SK-N-SH (cell line): ENCODE measurements at regions not wholly inside any gene's neighbourhood (a gene's known extent, or its start where the extent isn't known, plus 50 kb on each side); places are given as distances from the start of the nearest gene placed in this dataset.

ENCODE experiments used
- CTCF ChIA-PET: fragments of 300-600, 350-600 bp; formaldehyde crosslinking; extraction: SDS; loops from one replicate; lab custom pipeline; 2021; lab: Yijun Ruan, JAX
- POLR2A ChIA-PET: fragments of 350-600 bp; sonication (Branson Sonifier 250); formaldehyde crosslinking; extraction: SDS; loops from one replicate; lab custom pipeline; 2020; ENCODE audit warnings: antibody characterized with exemption, inconsistent platforms; lab: Yijun Ruan, JAX
- DNase-seq: peaks from one replicate; pipeline ENCODE4 v3.0.0; 2012
- H2AFZ ChIP-seq: fragments of 200-600 bp; sonication (generic); 2 replicates; pipeline ENCODE4 v1.8.1; 2016; ENCODE audit warnings: antibody characterized with exemption, mild to moderate bottlenecking, low read depth
- H3F3A ChIP-seq: fragments of 200-600 bp; sonication (generic); replicated peaks from 2 replicates; pipeline ENCODE3; 2016; ENCODE audit warnings: antibody characterized with exemption, mild to moderate bottlenecking; ENCODE audit not compliant: insufficient read depth
- H3K27ac ChIP-seq, 2 experiments: fragments of 200-500 bp in 1 of 2; fragments of 200-600 bp in 1 of 2; sonication (Bioruptor generic) in 1 of 2; sonication (generic), shearing (Covaris generic) in 1 of 2; 2 replicates each; pipeline versions ENCODE4 v1.5.1 to v1.6.1; 2014 to 2016; ENCODE audit warnings: low read depth in 2 of 2, inconsistent platforms in 1 of 2, low read length in 1 of 2, mild to moderate bottlenecking in 1 of 2, mixed read lengths in 1 of 2
- H3K27me3 ChIP-seq: fragments of 200-600 bp; sonication (generic), shearing (Covaris generic); 2 replicates; pipeline ENCODE4 v1.6.1; 2016; ENCODE audit warnings: mixed run types; ENCODE audit not compliant: insufficient read depth
- H3K36me3 ChIP-seq, 2 experiments: fragments of 200-500 bp in 1 of 2; fragments of 200-600 bp in 1 of 2; sonication (Bioruptor generic) in 1 of 2; sonication (generic) in 1 of 2; replicated peaks in 1 of 2; 2 replicates each; pipeline versions ENCODE3 to v1.5.1; 2014 to 2016; ENCODE audit warnings: low read length in 1 of 2, mild to moderate bottlenecking in 1 of 2; ENCODE audit not compliant: insufficient read depth in 2 of 2, control insufficient read depth in 1 of 2
- H3K4me1 ChIP-seq, 2 experiments: fragments of 200-500 bp in 1 of 2; fragments of 200-600 bp in 1 of 2; sonication (Bioruptor generic) in 1 of 2; sonication (generic), shearing (Covaris generic) in 1 of 2; 2 replicates each; pipeline versions ENCODE4 v1.5.1 to v1.6.1; 2014 to 2016; ENCODE audit warnings: low read depth in 1 of 2, low read length in 1 of 2, mixed run types in 1 of 2; ENCODE audit not compliant: insufficient read depth in 2 of 2, control insufficient read depth in 1 of 2
- H3K4me2 ChIP-seq: fragments of 200-600 bp; sonication (generic), shearing (Covaris generic); 2 replicates; pipeline ENCODE4 v1.6.1; 2017; ENCODE audit warnings: mixed run types
- H3K4me3 ChIP-seq, 2 experiments: fragments of 200-500 bp in 1 of 2; fragments of 200-600 bp in 1 of 2; sonication (Bioruptor generic) in 1 of 2; sonication (generic), shearing (Covaris generic) in 1 of 2; 2 replicates each; pipeline versions ENCODE4 v1.5.1 to v1.8.1; 2014 to 2016; ENCODE audit warnings: low read depth in 2 of 2, inconsistent platforms in 1 of 2, low read length in 1 of 2, mild to moderate bottlenecking in 1 of 2, mixed read lengths in 1 of 2, moderate library complexity in 1 of 2
- H3K79me2 ChIP-seq: fragments of 200-600 bp; sonication (generic); 2 replicates; pipeline ENCODE4 v1.8.1; 2017; ENCODE audit warnings: mild to moderate bottlenecking; ENCODE audit not compliant: insufficient read depth
- H3K9ac ChIP-seq: fragments of 200-600 bp; sonication (generic); 2 replicates; pipeline ENCODE4 v1.6.1; 2017; ENCODE audit warnings: mixed run types
- H3K9me2 ChIP-seq: fragments of 200-600 bp; sonication (generic); 2 replicates; pipeline ENCODE4 v1.6.1; 2017; ENCODE audit warnings: mixed run types
- H3K9me3 ChIP-seq: fragments of 200-600 bp; sonication (generic); 2 replicates; pipeline ENCODE4 v1.6.1; 2017; ENCODE audit warnings: mixed run types, mild to moderate bottlenecking, moderate library complexity
- H4K20me1 ChIP-seq: fragments of 200-600 bp; sonication (generic); 2 replicates; pipeline ENCODE4 v1.6.1; 2017; ENCODE audit warnings: mild to moderate bottlenecking, mixed run types; ENCODE audit not compliant: insufficient read depth
- CHD2 ChIP-seq: fragments of 150-350 bp; IDR thresholded peaks from 2 replicates; pipeline ENCODE4 v1.6.1; 2018; ENCODE audit warnings: low read length; ENCODE audit not compliant: partially characterized antibody
- ELF1 ChIP-seq: IDR thresholded peaks from 2 replicates; pipeline ENCODE4 v1.4.0; 2012
- FOXJ3 ChIP-seq: sonication (generic); formaldehyde crosslinking; IDR thresholded peaks from 2 replicates; pipeline ENCODE4 v1.5.1; 2020; ENCODE audit warnings: mild to moderate bottlenecking, missing genetic modification reagents
- GABPA ChIP-seq: IDR thresholded peaks from 2 replicates; pipeline ENCODE4 v1.4.0; 2012; ENCODE audit warnings: low read depth, mild to moderate bottlenecking
- GATA2 ChIP-seq: sonication (generic); formaldehyde crosslinking; IDR thresholded peaks from 2 replicates; pipeline ENCODE4 v1.5.0; 2020; ENCODE audit warnings: mild to moderate bottlenecking, missing genetic modification reagents
- JUND ChIP-seq: IDR thresholded peaks from 2 replicates; pipeline ENCODE4 v1.4.0; 2012
- MXI1 ChIP-seq: IDR thresholded peaks from 2 replicates; pipeline ENCODE4 v1.6.1; 2012; ENCODE audit warnings: mild to moderate bottlenecking, low read depth, low read length, improper control_type of control experiment
- NRF1 ChIP-seq: IDR thresholded peaks from 2 replicates; pipeline ENCODE4 v1.6.1; 2012; ENCODE audit warnings: low read depth, mild to moderate bottlenecking, low read length
- POLR2AphosphoS5 ChIP-seq: IDR thresholded peaks from 2 replicates; pipeline ENCODE4 v1.6.1; 2012; ENCODE audit warnings: low read depth, low read length
- RCOR1 ChIP-seq: fragments of 150-350 bp; IDR thresholded peaks from 2 replicates; pipeline ENCODE4 v1.6.1; 2017; ENCODE audit warnings: antibody characterized with exemption, low read length
- RFX5 ChIP-seq: IDR thresholded peaks from 2 replicates; pipeline ENCODE4 v1.6.1; 2012; ENCODE audit warnings: mild to moderate bottlenecking, improper control_type of control experiment, low read length
- TAF1 ChIP-seq: IDR thresholded peaks from 2 replicates; pipeline ENCODE4 v1.6.1; 2012; ENCODE audit warnings: low read depth, mild to moderate bottlenecking, low read length, moderate library complexity, borderline replicate concordance
- TEAD4 ChIP-seq: IDR thresholded peaks from 2 replicates; pipeline ENCODE4 v1.4.0; 2012; ENCODE audit warnings: mild to moderate bottlenecking, borderline replicate concordance; ENCODE audit not compliant: insufficient read depth
- USF2 ChIP-seq: fragments of 150-350 bp; IDR thresholded peaks from 2 replicates; pipeline ENCODE4 v1.6.1; 2017; ENCODE audit warnings: antibody characterized with exemption, low read length, low read depth, borderline replicate concordance
- YY1 ChIP-seq: IDR thresholded peaks from 2 replicates; pipeline ENCODE4 v1.4.0; 2012; ENCODE audit warnings: low read depth, mild to moderate bottlenecking
- ZBTB33 ChIP-seq: IDR thresholded peaks from 2 replicates; pipeline ENCODE4 v1.4.0; 2012; ENCODE audit warnings: low read depth, borderline replicate concordance
- WGBS: methylation state at CpG from one replicate; pipeline ENCODE4 v1.1.6; 2017; ENCODE audit warnings: low lambda C conversion rate; 5-methylcytosine and 5-hydroxymethylcytosine counted together
- TF ChIP-seq, protein P1 (sequence below): fragments of 150-350 bp; IDR thresholded peaks from 2 replicates; pipeline ENCODE4 v1.6.1; 2016; ENCODE audit warnings: mild to moderate bottlenecking, low read depth, low read length

- H3K27me3 ChIP-seq: no peaks in the 10 kb centered on the region
- CTCF ChIA-PET: no interaction called here
- no peak overlapping the region for H3K27ac ChIP-seq
- WGBS: 55% methylated on average over 10 of the region's 16 CpGs
- H3K4me1 ChIP-seq: peaks cover 0 to 11% of the 10 kb centered on the region in 2 experiments; a peak in 1 of 4 replicates
- H3K9me3 ChIP-seq: no peaks in the 10 kb centered on the region
- no peak overlapping the region for H3K9ac ChIP-seq
- no peaks in the 10 kb centered on the region for H3K79me2 ChIP-seq
- DNase-seq: peak; percentile 36
- no peaks in the 10 kb centered on the region for H3F3A ChIP-seq
- H3K4me3 ChIP-seq: no peak overlapping the region
- TF ChIP-seq ZBTB33 (no peak), USF2 (no peak), RFX5 (no peak), GABPA (no peak)
- H4K20me1 ChIP-seq: no peaks in the 10 kb centered on the region
- H3K36me3 ChIP-seq: no peaks in the 10 kb centered on the region
- no peaks in the 10 kb centered on the region for H3K9me2 ChIP-seq
- no peak overlapping the region for H2AFZ ChIP-seq
- POLR2A ChIA-PET: no interaction called here
- no peak overlapping the region for H3K4me2 ChIP-seq
These were observed 351.0 kb upstream of the B3GAT1 start for GRCh38 chr11:134763030-134763388.

GRCh38 chr11:134762248-134763029 is 350.4 kb upstream of the B3GAT1 start:
- DNase-seq: no peak
- Histone ChIP-seq H2AFZ (no peak overlapping the region), H3K9me2 (no peaks in the 10 kb centered on the region), H3K36me3 (no peaks in the 10 kb centered on the region), H3K27me3 (no peaks in the 10 kb centered on the region), H3K4me3 (no peak overlapping the region), H3F3A (no peaks in the 10 kb centered on the region), H3K27ac (no peak overlapping the region), H4K20me1 (no peaks in the 10 kb centered on the region), H3K9me3 (no peaks in the 10 kb centered on the region), H3K4me2 (no peak overlapping the region), H3K79me2 (no peaks in the 10 kb centered on the region), H3K4me1 (peaks cover 0 to 11% of the 10 kb centered on the region in 2 experiments; a peak in 1 of 4 replicates), H3K9ac (no peak overlapping the region)
- TF ChIP-seq TAF1 (no peak), MXI1 (no peak), CHD2 (no peak), GATA2 (CRISPR knock-in tag) (no peak), FOXJ3 (no peak), POLR2AphosphoS5 (no peak), JUND (no peak), GABPA (no peak), ELF1 (no peak), TEAD4 (no peak), YY1 (no peak), NRF1 (no peak), RFX5 (no peak), RCOR1 (no peak)
- TF ChIP-seq, protein P1, sequence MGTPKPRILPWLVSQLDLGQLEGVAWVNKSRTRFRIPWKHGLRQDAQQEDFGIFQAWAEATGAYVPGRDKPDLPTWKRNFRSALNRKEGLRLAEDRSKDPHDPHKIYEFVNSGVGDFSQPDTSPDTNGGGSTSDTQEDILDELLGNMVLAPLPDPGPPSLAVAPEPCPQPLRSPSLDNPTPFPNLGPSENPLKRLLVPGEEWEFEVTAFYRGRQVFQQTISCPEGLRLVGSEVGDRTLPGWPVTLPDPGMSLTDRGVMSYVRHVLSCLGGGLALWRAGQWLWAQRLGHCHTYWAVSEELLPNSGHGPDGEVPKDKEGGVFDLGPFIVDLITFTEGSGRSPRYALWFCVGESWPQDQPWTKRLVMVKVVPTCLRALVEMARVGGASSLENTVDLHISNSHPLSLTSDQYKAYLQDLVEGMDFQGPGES: no peak
- 74% methylated on average over 46 of the region's 59 CpGs for WGBS
- POLR2A ChIA-PET: no interaction called here
- CTCF ChIA-PET: no interaction called here
